HuH-7.5 (cell line): ENCODE measurements at regions not wholly inside any gene's neighbourhood (a gene's known extent, or its start where the extent isn't known, plus 50 kb on each side); places are given as distances from the start of the nearest gene placed in this dataset.

Source experiments
- DNase-seq: peaks from one replicate; pipeline ENCODE4 v3.0.0; 2011; ENCODE audit warnings: low spot score

GRCh38 chr1:95431235-95431634 lies 197.2 kb downstream of the RWDD3 start:
- DNase-seq = no peak

- no peak for DNase-seq
These were observed 201.6 kb downstream of the RWDD3 start for GRCh38 chr1:95435611-95436010.

GRCh38 chr1:95437011-95437410 lies 203.0 kb downstream of the RWDD3 start:
- DNase-seq = no peak

- no peak for DNase-seq
These were observed 203.8 kb downstream of the RWDD3 start for GRCh38 chr1:95437781-95438180.

- no peak for DNase-seq
These were observed 204.4 kb downstream of the RWDD3 start for GRCh38 chr1:95438218-95438948.

GRCh38 chr1:95440511-95440910 lies 206.5 kb downstream of the RWDD3 start:
- DNase-seq = no peak

GRCh38 chr1:95449516-95449915 lies 215.5 kb downstream of the RWDD3 start:
- DNase-seq = no peak

GRCh38 chr1:95451054-95451453 lies 217.0 kb downstream of the RWDD3 start:
- DNase-seq = no peak

- no peak for DNase-seq
These were observed 217.9 kb downstream of the RWDD3 start for GRCh38 chr1:95451904-95452303.

GRCh38 chr1:95453053-95453452 lies 219.0 kb downstream of the RWDD3 start:
- DNase-seq = no peak

GRCh38 chr1:95467036-95467435 lies 233.0 kb downstream of the RWDD3 start:
- DNase-seq = no peak

- no peak for DNase-seq
These were observed 241.9 kb downstream of the RWDD3 start for GRCh38 chr1:95475686-95476457.

GRCh38 chr1:95496307-95496706 lies 262.3 kb downstream of the RWDD3 start:
- DNase-seq = no peak

- DNase-seq = no peak
These were observed 262.8 kb downstream of the RWDD3 start for GRCh38 chr1:95496773-95497172.

- no peak for DNase-seq
These were observed 263.6 kb downstream of the RWDD3 start for GRCh38 chr1:95497566-95497965.

GRCh38 chr1:95503278-95504030 lies 269.4 kb downstream of the RWDD3 start:
- no peak for DNase-seq

- DNase-seq = no peak
These were observed 270.3 kb downstream of the RWDD3 start for GRCh38 chr1:95504321-95504720.

- DNase-seq = no peak
These were observed 272.9 kb downstream of the RWDD3 start for GRCh38 chr1:95506736-95507414.

GRCh38 chr1:95509989-95510388 lies 276.0 kb downstream of the RWDD3 start:
- no peak for DNase-seq

- no peak for DNase-seq
These were observed 278.9 kb downstream of the RWDD3 start for GRCh38 chr1:95512925-95513324.

- no peak for DNase-seq
These were observed 283.5 kb downstream of the RWDD3 start for GRCh38 chr1:95517506-95517905.

- DNase-seq = no peak
These were observed 284.3 kb downstream of the RWDD3 start for GRCh38 chr1:95518310-95518709.
